HUES64 (cell line): ENCODE measurements at regions not wholly inside any gene's neighbourhood (a gene's known extent, or its start where the extent isn't known, plus 50 kb on each side); places are given as distances from the start of the nearest gene placed in this dataset.
"Not testable (repeated sequence)": the region's sequence is repeated elsewhere in the genome, so short reads cannot be mapped to it uniquely, and the experiment has no call there.

Experiments
- H3K27ac ChIP-seq: 2 replicates; pipeline ENCODE4 v1.7.0; 2013; ENCODE audit warnings: low read depth, low read length, inconsistent platforms
- H3K27me3 ChIP-seq: 2 replicates; pipeline ENCODE4 v1.6.1; 2013; ENCODE audit warnings: mild to moderate bottlenecking, low read length; ENCODE audit not compliant: insufficient read depth
- H3K36me3 ChIP-seq: 2 replicates; pipeline ENCODE4 v1.6.1; 2013; ENCODE audit warnings: mild to moderate bottlenecking, low read length; ENCODE audit not compliant: insufficient read depth
- H3K4me1 ChIP-seq: 2 replicates; pipeline ENCODE4 v1.6.1; 2013; ENCODE audit warnings: mild to moderate bottlenecking, low read length, moderate library complexity; ENCODE audit not compliant: insufficient read depth
- H3K4me3 ChIP-seq: 2 replicates; pipeline ENCODE4 v1.5.1; 2013; ENCODE audit warnings: mild to moderate bottlenecking, low read length, moderate library complexity
- H3K9ac ChIP-seq: 2 replicates; pipeline ENCODE4 v1.6.1; 2013; ENCODE audit warnings: mild to moderate bottlenecking, low read depth, low read length
- H3K9me3 ChIP-seq: 2 replicates; pipeline ENCODE4 v1.6.1; 2013; ENCODE audit warnings: low read depth, low read length; ENCODE audit not compliant: insufficient read depth
- WGBS: fragments of 150-250, 120-280 bp; methylation state at CpG from one replicate; pipeline ENCODE4 v1.1.7; 2013; ENCODE audit warnings: missing lambda C conversion rate; 5-methylcytosine and 5-hydroxymethylcytosine counted together

- no peak overlapping the region for H3K9ac ChIP-seq
- H3K27me3 ChIP-seq, result no peaks in the 10 kb centered on the region
- no peaks in the 10 kb centered on the region for H3K36me3 ChIP-seq
- peaks cover 13% of the 10 kb centered on the region for H3K4me1 ChIP-seq
- H3K4me3 ChIP-seq, result no peak overlapping the region
- H3K9me3 ChIP-seq, result no peaks in the 10 kb centered on the region
- 88% methylated on average over 11 of the region's 11 CpGs for WGBS
- H3K27ac ChIP-seq, result no peak overlapping the region
Observed at GRCh38 chr1:201731142-201731541, 97.8 kb upstream of the IPO9 start.

- Histone ChIP-seq H3K27ac (no peak overlapping the region), H3K36me3 (no peaks in the 10 kb centered on the region), H3K9ac (no peak overlapping the region), H3K4me1 (peaks cover 17% of the 10 kb centered on the region), H3K27me3 (no peaks in the 10 kb centered on the region), H3K9me3 (no peaks in the 10 kb centered on the region), H3K4me3 (no peak overlapping the region)
- WGBS, result 89% methylated on average over 1 of the region's 1 CpG
Observed at GRCh38 chr1:201731592-201731991, 97.4 kb upstream of the IPO9 start.

- Histone ChIP-seq H3K9ac (no peak overlapping the region), H3K27ac (no peak overlapping the region), H3K9me3 (no peaks in the 10 kb centered on the region), H3K4me1 (peaks cover 25% of the 10 kb centered on the region), H3K36me3 (no peaks in the 10 kb centered on the region), H3K4me3 (no peak overlapping the region), H3K27me3 (no peaks in the 10 kb centered on the region)
- WGBS, result 97% methylated on average over 2 of the region's 2 CpGs
Observed at GRCh38 chr1:201732351-201732750, 96.6 kb upstream of the IPO9 start.

- not testable (repeated sequence) for H3K36me3 ChIP-seq, H3K27me3 ChIP-seq, H3K4me3 ChIP-seq, H3K9ac ChIP-seq, H3K27ac ChIP-seq, H3K9me3 ChIP-seq
- WGBS, result 68% methylated on average over 4 of the region's 4 CpGs
- H3K4me1 ChIP-seq, result peaks cover 36% of the 10 kb centered on the region
Observed at GRCh38 chr1:201734221-201734620, 94.7 kb upstream of the IPO9 start.

GRCh38 chr1:201734786-201735185 is 94.2 kb upstream of the IPO9 start:
- no peaks in the 10 kb centered on the region for H3K9me3 ChIP-seq
- H3K9ac ChIP-seq, result no peak overlapping the region
- peaks cover 36% of the 10 kb centered on the region for H3K4me1 ChIP-seq
- H3K36me3 ChIP-seq, result no peaks in the 10 kb centered on the region
- H3K27ac ChIP-seq, result no peak overlapping the region
- WGBS, result no CpG with 5 or more reads among the region's 2 CpGs
- H3K4me3 ChIP-seq, result no peak overlapping the region
- no peaks in the 10 kb centered on the region; the same call in 1 of the 2 replicates for H3K27me3 ChIP-seq

GRCh38 chr1:201736707-201737320 is 92.1 kb upstream of the IPO9 start:
- Histone ChIP-seq H3K36me3 (no peaks in the 10 kb centered on the region), H3K4me3 (no peak overlapping the region), H3K4me1 (peaks cover 46% of the 10 kb centered on the region), H3K27ac (peak overlapping the region; percentile 89), H3K27me3 (no peaks in the 10 kb centered on the region; the same call in 1 of the 2 replicates), H3K9me3 (no peaks in the 10 kb centered on the region), H3K9ac (peak overlapping the region; percentile 42; the same call in 1 of the 2 replicates)
- WGBS, result 65% methylated on average over 6 of the region's 6 CpGs

- WGBS, result 9% methylated on average over 5 of the region's 5 CpGs
- H3K27me3 ChIP-seq, result no peaks in the 10 kb centered on the region; the same call in 1 of the 2 replicates
- no peaks in the 10 kb centered on the region for H3K9me3 ChIP-seq
- H3K36me3 ChIP-seq, result no peaks in the 10 kb centered on the region
- peak overlapping the region; percentile 89 for H3K27ac ChIP-seq
- no peak overlapping the region; the same call in 1 of the 2 replicates for H3K4me3 ChIP-seq
- peaks cover 53% of the 10 kb centered on the region for H3K4me1 ChIP-seq
- peak overlapping the region; percentile 42; the same call in 1 of the 2 replicates for H3K9ac ChIP-seq
Observed at GRCh38 chr1:201737352-201738060, 91.5 kb upstream of the IPO9 start.

- peak overlapping the region; percentile 64 for H3K27ac ChIP-seq
- H3K4me3 ChIP-seq, result peak overlapping the region; percentile 77
- H3K4me1 ChIP-seq, result peaks cover 55% of the 10 kb centered on the region
Observed at GRCh38 chr1:201739080-201739479, 89.9 kb upstream of the IPO9 start.

GRCh38 chr1:201739492-201740085 is 89.4 kb upstream of the IPO9 start:
- no peaks in the 10 kb centered on the region; the same call in 1 of the 2 replicates for H3K27me3 ChIP-seq
- peak overlapping the region; percentile 77 for H3K4me3 ChIP-seq
- H3K9ac ChIP-seq, result peak overlapping the region; percentile 76
- no peaks in the 10 kb centered on the region for H3K9me3 ChIP-seq
- under 1% methylated on average over 38 of the region's 38 CpGs for WGBS
- peak overlapping the region; percentile 64 for H3K27ac ChIP-seq
- H3K36me3 ChIP-seq, result no peaks in the 10 kb centered on the region
- H3K4me1 ChIP-seq, result peaks cover 55% of the 10 kb centered on the region

More at GRCh38 chr1:201739080-201739479, 89.9 kb upstream of the IPO9 start:
- peak overlapping the region; percentile 76 for H3K9ac ChIP-seq
- no peaks in the 10 kb centered on the region for H3K36me3 ChIP-seq
- WGBS, result 6% methylated on average over 12 of the region's 12 CpGs
- H3K27me3 ChIP-seq, result no peaks in the 10 kb centered on the region; the same call in 1 of the 2 replicates
- no peaks in the 10 kb centered on the region for H3K9me3 ChIP-seq

GRCh38 chr1:201740086-201740541 is 88.8 kb upstream of the IPO9 start:
- H3K36me3 ChIP-seq, result no peaks in the 10 kb centered on the region
- H3K27ac ChIP-seq, result peak overlapping the region; percentile 42

GRCh38 chr1:201740670-201741111 is 88.3 kb upstream of the IPO9 start:
- WGBS, result 7% methylated on average over 8 of the region's 9 CpGs
- H3K27ac ChIP-seq, result peak overlapping the region; percentile 42
- H3K4me1 ChIP-seq, result peaks cover 52% of the 10 kb centered on the region
- no peaks in the 10 kb centered on the region for H3K9me3 ChIP-seq
- no peaks in the 10 kb centered on the region for H3K36me3 ChIP-seq
- H3K9ac ChIP-seq, result peak overlapping the region; percentile 76
- H3K4me3 ChIP-seq, result peak overlapping the region; percentile 77
- no peaks in the 10 kb centered on the region; the same call in 1 of the 2 replicates for H3K27me3 ChIP-seq

More at GRCh38 chr1:201740086-201740541, 88.8 kb upstream of the IPO9 start:
- Histone ChIP-seq H3K4me3 (peak overlapping the region; percentile 77), H3K4me1 (peaks cover 55% of the 10 kb centered on the region), H3K9me3 (no peaks in the 10 kb centered on the region), H3K27me3 (no peaks in the 10 kb centered on the region; the same call in 1 of the 2 replicates), H3K9ac (peak overlapping the region; percentile 76)
- under 1% methylated on average over 29 of the region's 29 CpGs for WGBS
